H9 (cell line): ENCODE measurements at regions not wholly inside any gene's neighbourhood (a gene's known extent, or its start where the extent isn't known, plus 50 kb on each side); places are given as distances from the start of the nearest gene placed in this dataset.

Source experiments
- DNase-seq: peaks from one replicate; pipeline ENCODE4 v3.0.0-alpha.2; 2017
- H2AFZ ChIP-seq: one replicate; pipeline ENCODE4 v1.6.1; 2013; ENCODE audit warnings: mild to moderate bottlenecking, low read length, control low read depth, moderate library complexity
- H2AK5ac ChIP-seq: 2 replicates; pipeline ENCODE4 v1.6.1; 2013; ENCODE audit warnings: low read length, control low read depth, mixed read lengths; ENCODE audit not compliant: insufficient read length
- H2BK120ac ChIP-seq: one replicate; pipeline ENCODE4 v1.6.1; 2013; ENCODE audit warnings: low read depth, mild to moderate bottlenecking, low read length, control low read depth, inconsistent platforms; ENCODE audit not compliant: poor library complexity, severe bottlenecking
- H2BK12ac ChIP-seq: 2 replicates; pipeline ENCODE4 v1.6.1; 2013; ENCODE audit warnings: low read length, control low read depth, mixed read lengths, low read depth; ENCODE audit not compliant: insufficient read length
- H2BK15ac ChIP-seq: 2 replicates; pipeline ENCODE4 v1.6.1; 2013; ENCODE audit warnings: low read depth, low read length, control low read depth
- H2BK20ac ChIP-seq: one replicate; pipeline ENCODE4 v1.6.1; 2013; ENCODE audit warnings: low read depth, mild to moderate bottlenecking, low read length, control low read depth, inconsistent platforms; ENCODE audit not compliant: poor library complexity, severe bottlenecking
- H2BK5ac ChIP-seq: 2 replicates; pipeline ENCODE4 v1.6.1; 2013; ENCODE audit warnings: low read length, control low read depth, mixed read lengths; ENCODE audit not compliant: insufficient read length
- H3K14ac ChIP-seq: 2 replicates; pipeline ENCODE4 v1.6.1; 2013; ENCODE audit warnings: low read length, control low read depth; ENCODE audit not compliant: insufficient read depth
- H3K18ac ChIP-seq: 2 replicates; pipeline ENCODE4 v1.6.1; 2013; ENCODE audit warnings: low read depth, mild to moderate bottlenecking, mixed read lengths, low read length, control low read depth; ENCODE audit not compliant: insufficient read length
- H3K23ac ChIP-seq: 2 replicates; pipeline ENCODE4 v1.6.1; 2013; ENCODE audit warnings: low read length, control low read depth, mixed read lengths, low read depth; ENCODE audit not compliant: insufficient read length
- H3K23me2 ChIP-seq: 2 replicates; pipeline ENCODE4 v1.6.1; 2013; ENCODE audit warnings: low read depth, mild to moderate bottlenecking, mixed read lengths, low read length, control low read depth; ENCODE audit not compliant: insufficient read length, poor library complexity, severe bottlenecking
- H3K27ac ChIP-seq: 2 replicates; pipeline ENCODE4 v1.5.1; 2013; ENCODE audit warnings: low read length, control low read depth, mixed read lengths, low read depth; ENCODE audit not compliant: insufficient read length
- H3K27me3 ChIP-seq: 2 replicates; pipeline ENCODE4 v1.6.1; 2013; ENCODE audit warnings: low read length, control low read depth, inconsistent platforms; ENCODE audit not compliant: insufficient read depth
- H3K4ac ChIP-seq: 2 replicates; pipeline ENCODE4 v1.6.1; 2013; ENCODE audit warnings: low read depth, mild to moderate bottlenecking, control low read depth, inconsistent platforms, low read length, moderate library complexity
- H3K4me1 ChIP-seq: 2 replicates; pipeline ENCODE4 v1.6.1; 2013; ENCODE audit warnings: low read length, control low read depth, inconsistent platforms; ENCODE audit not compliant: insufficient read depth
- H3K4me2 ChIP-seq: 2 replicates; pipeline ENCODE4 v1.6.1; 2013; ENCODE audit warnings: low read length, control low read depth, mixed read lengths; ENCODE audit not compliant: insufficient read length, insufficient read depth
- H3K56ac ChIP-seq: 2 replicates; pipeline ENCODE4 v1.6.1; 2013; ENCODE audit warnings: low read depth, mild to moderate bottlenecking, mixed read lengths, low read length, control low read depth; ENCODE audit not compliant: insufficient read length
- H3K79me1 ChIP-seq: 2 replicates; pipeline ENCODE4 v1.6.1; 2013; ENCODE audit warnings: low read depth, mild to moderate bottlenecking, moderate library complexity, low read length, control low read depth, inconsistent platforms; ENCODE audit not compliant: insufficient read depth, poor library complexity, severe bottlenecking
- H3K79me2 ChIP-seq: 2 replicates; pipeline ENCODE4 v1.6.1; 2013; ENCODE audit warnings: low read length, control low read depth, inconsistent platforms; ENCODE audit not compliant: insufficient read depth
- H3K9ac ChIP-seq: 2 replicates; pipeline ENCODE4 v1.6.1; 2013; ENCODE audit warnings: low read length, control low read depth, mixed read lengths; ENCODE audit not compliant: insufficient read length; ENCODE audit errors: extremely low read depth
- H3K9me3 ChIP-seq: one replicate; pipeline ENCODE4 v1.6.1; 2013; ENCODE audit warnings: low read depth, low read length, inconsistent platforms; ENCODE audit not compliant: control insufficient read depth
- H3T11ph ChIP-seq: one replicate; pipeline ENCODE4 v1.6.1; 2013; ENCODE audit warnings: mild to moderate bottlenecking, low read length, control low read depth, inconsistent platforms
- H4K20me1 ChIP-seq: one replicate; pipeline ENCODE4 v1.6.1; 2013; ENCODE audit not compliant: control insufficient read depth, insufficient read length, insufficient read depth
- H4K5ac ChIP-seq: 2 replicates; pipeline ENCODE4 v1.6.1; 2013; ENCODE audit warnings: low read depth, mild to moderate bottlenecking, mixed read lengths, low read length, control low read depth; ENCODE audit not compliant: insufficient read length
- H4K8ac ChIP-seq: replicated peaks from 2 replicates; pipeline ENCODE4 v1.6.1; 2013; ENCODE audit warnings: low read length, control low read depth, mixed read lengths, low read depth; ENCODE audit not compliant: insufficient read length
- H4K91ac ChIP-seq: 2 replicates; pipeline ENCODE4 v1.6.1; 2013; ENCODE audit warnings: low read depth, mild to moderate bottlenecking, moderate library complexity, mixed read lengths, low read length, control low read depth; ENCODE audit not compliant: insufficient read length
- H3K27ac Mint-ChIP-seq, 3 experiments: 2 replicates in 2 of 3; 3 replicates in 1 of 3; pipeline ENCODE4 v1.8.0; 2020 to 2021; ENCODE audit warnings: mixed read lengths in 3 of 3, mild to moderate bottlenecking in 1 of 3, moderate library complexity in 1 of 3
- H3K27me3 Mint-ChIP-seq: 2 replicates; pipeline ENCODE4 v1.8.0; 2021; ENCODE audit warnings: low read depth, mild to moderate bottlenecking, moderate library complexity, mixed read lengths
- H3K36me3 Mint-ChIP-seq, 3 experiments: 2 replicates in 2 of 3; 3 replicates in 1 of 3; pipeline ENCODE4 v1.8.0; 2020 to 2021; ENCODE audit warnings: low read depth in 3 of 3, mixed read lengths in 3 of 3; ENCODE audit not compliant: insufficient read depth in 1 of 3
- H3K4me1 Mint-ChIP-seq, 2 experiments: 2 replicates each; pipeline ENCODE4 v1.8.0; 2020; ENCODE audit warnings: mixed read lengths in 2 of 2
- H3K4me3 Mint-ChIP-seq, 2 experiments: 2 replicates in 1 of 2; 3 replicates in 1 of 2; pipeline ENCODE4 v1.8.0; 2020 to 2021; ENCODE audit warnings: mild to moderate bottlenecking in 2 of 2, mixed read lengths in 2 of 2, moderate library complexity in 1 of 2
- H3K9me3 Mint-ChIP-seq, 2 experiments: 2 replicates in 1 of 2; 3 replicates in 1 of 2; pipeline ENCODE4 v1.8.0; 2020; ENCODE audit warnings: mild to moderate bottlenecking in 2 of 2, mixed read lengths in 2 of 2, moderate library complexity in 1 of 2
- WGBS: extraction: QIAGEN DNeasy Blood & Tissue Kit; methylation state at CpG from one replicate; pipeline ENCODE4 v1.1.7; 2013; ENCODE audit warnings: missing lambda C conversion rate, low lambda C conversion rate, mixed read lengths; ENCODE audit not compliant: insufficient read length; ENCODE audit errors: extremely low coverage; 5-methylcytosine and 5-hydroxymethylcytosine counted together
- TF ChIP-seq, protein P1 (sequence below): fragments of 200-600 bp; sonication (generic); conservative IDR thresholded peaks from 3 replicates; pipeline ENCODE4 v1.8.0; 2021; ENCODE audit warnings: antibody characterized with exemption, mild to moderate bottlenecking

DNA sequence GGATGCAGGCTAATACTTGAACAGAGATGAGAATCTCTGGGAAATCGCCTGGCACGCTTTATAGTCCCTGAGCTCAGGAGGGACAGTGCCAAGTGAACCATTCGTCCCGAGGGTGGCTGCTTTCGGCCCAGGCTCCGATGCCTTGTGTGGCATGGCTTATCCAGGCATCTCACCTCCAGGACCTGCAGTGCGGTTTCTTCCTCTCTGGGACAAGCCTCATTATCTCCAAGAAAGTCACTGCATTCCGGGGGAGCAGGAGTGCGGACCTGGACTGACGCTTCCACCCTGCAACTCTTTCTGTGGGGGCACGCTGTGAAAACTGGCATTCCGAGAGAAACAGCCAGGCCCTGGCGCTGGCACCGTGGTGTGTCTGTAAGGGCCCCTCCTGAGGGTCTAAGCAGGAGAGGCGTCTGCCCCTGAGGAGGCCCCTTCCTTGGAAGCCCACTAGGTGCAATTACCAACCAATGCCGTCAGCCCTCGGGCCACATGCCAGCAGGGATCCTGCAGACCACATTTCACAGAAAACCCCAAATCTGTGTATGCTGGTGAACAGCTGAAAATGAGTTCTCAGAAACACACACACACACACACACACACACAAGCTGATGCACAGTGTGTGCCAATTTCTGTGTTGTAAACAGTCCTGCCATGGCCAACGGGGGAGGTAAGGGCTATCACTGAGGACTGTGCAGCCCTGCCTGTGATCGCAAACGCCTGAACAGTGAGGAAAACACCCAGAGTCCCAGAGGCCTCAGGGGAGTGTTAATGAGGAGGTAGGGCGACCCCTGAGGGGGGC is 351.9 kb upstream of the SALL3 start:
- WGBS = no CpG with 5 or more reads among the region's 21 CpGs
- Histone ChIP-seq H2BK120ac (no peak overlapping the region), H3K23ac (no peak overlapping the region), H2AK5ac (no peak overlapping the region), H4K91ac (no peak overlapping the region), H2BK15ac (no peak overlapping the region), H3K4ac (no peak overlapping the region), H2BK20ac (no peak overlapping the region), H4K20me1 (no peaks in the 10 kb centered on the region), H3K4me1 (no peaks in the 10 kb centered on the region), H3T11ph (no peak overlapping the region), H3K27me3 (no peaks in the 10 kb centered on the region), H3K18ac (no peak overlapping the region), H2BK5ac (no peak overlapping the region), H3K79me2 (no peaks in the 10 kb centered on the region), H3K23me2 (no peaks in the 10 kb centered on the region), H3K9me3 (no peaks in the 10 kb centered on the region), H3K79me1 (no peaks in the 10 kb centered on the region), H2AFZ (no peak overlapping the region), H3K56ac (no peak overlapping the region), H2BK12ac (no peak overlapping the region), H4K5ac (no peak overlapping the region), H3K4me2 (no peak overlapping the region), H3K14ac (no peak overlapping the region), H3K27ac (no peak overlapping the region), H4K8ac (no peak overlapping the region), H3K9ac (no peak overlapping the region)
- H3K9me3 Mint-ChIP-seq = peaks cover 13 to 15% of the 10 kb centered on the region in 2 experiments
- no peak for DNase-seq
- H3K27ac Mint-ChIP-seq = no peak overlapping the region
- peaks cover 0 to 18% (median 5%) of the 10 kb centered on the region in 3 experiments; a peak in 4 of 7 replicates for H3K36me3 Mint-ChIP-seq
- H3K27me3 Mint-ChIP-seq = peaks cover 5% of the 10 kb centered on the region
- TF ChIP-seq, protein P1, sequence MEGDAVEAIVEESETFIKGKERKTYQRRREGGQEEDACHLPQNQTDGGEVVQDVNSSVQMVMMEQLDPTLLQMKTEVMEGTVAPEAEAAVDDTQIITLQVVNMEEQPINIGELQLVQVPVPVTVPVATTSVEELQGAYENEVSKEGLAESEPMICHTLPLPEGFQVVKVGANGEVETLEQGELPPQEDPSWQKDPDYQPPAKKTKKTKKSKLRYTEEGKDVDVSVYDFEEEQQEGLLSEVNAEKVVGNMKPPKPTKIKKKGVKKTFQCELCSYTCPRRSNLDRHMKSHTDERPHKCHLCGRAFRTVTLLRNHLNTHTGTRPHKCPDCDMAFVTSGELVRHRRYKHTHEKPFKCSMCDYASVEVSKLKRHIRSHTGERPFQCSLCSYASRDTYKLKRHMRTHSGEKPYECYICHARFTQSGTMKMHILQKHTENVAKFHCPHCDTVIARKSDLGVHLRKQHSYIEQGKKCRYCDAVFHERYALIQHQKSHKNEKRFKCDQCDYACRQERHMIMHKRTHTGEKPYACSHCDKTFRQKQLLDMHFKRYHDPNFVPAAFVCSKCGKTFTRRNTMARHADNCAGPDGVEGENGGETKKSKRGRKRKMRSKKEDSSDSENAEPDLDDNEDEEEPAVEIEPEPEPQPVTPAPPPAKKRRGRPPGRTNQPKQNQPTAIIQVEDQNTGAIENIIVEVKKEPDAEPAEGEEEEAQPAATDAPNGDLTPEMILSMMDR = no peak
- no peak overlapping the region for H3K4me3 Mint-ChIP-seq
- H3K4me1 Mint-ChIP-seq = peaks cover 9 to 10% of the 10 kb centered on the region in 2 experiments
